ENCODE measurements at regions not wholly inside any gene's neighbourhood (a gene's known extent, or its start where the extent isn't known, plus 50 kb on each side); places are given as distances from the start of the nearest gene placed in this dataset.

DNA sequence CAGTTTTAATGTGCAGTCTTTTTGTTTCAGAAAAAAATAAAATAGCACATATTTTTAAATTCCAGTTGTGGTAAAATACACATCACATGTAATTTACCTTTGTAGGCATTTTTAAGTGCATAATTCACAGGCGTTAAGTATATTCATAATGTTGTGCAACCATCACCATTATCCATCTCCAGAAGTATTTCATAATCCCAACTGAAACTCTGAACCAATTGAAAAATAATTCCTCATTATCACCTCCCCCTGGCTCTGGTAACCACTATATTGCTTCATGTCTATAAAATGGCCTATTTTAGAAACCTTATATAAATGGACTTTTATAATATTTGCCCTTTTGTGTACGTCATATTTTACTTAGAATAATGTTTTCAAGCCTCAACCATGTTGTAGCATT is 756.5 kb upstream of the KLHL1 start:
- no peak for DNase-seq

DNA sequence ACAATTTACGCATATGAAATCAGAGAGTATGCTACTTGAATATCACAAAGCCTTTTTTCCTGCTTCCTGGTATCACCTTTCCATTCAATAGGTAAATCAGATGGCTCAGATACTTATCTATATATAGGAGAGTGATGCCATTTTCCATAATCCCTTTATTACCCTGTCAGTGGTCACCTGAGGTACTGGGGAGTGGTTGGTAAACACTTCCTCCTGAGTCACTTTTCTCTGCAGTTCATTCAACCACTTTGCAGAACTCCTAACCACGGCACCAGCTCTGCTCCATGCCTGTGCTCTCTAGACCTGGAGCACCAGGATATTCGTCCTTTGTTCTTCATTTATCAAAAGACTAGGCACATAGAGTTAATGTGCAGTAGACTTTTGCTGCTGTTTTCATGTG is 748.5 kb upstream of the KLHL1 start:
- DNase-seq: no peak

DNA sequence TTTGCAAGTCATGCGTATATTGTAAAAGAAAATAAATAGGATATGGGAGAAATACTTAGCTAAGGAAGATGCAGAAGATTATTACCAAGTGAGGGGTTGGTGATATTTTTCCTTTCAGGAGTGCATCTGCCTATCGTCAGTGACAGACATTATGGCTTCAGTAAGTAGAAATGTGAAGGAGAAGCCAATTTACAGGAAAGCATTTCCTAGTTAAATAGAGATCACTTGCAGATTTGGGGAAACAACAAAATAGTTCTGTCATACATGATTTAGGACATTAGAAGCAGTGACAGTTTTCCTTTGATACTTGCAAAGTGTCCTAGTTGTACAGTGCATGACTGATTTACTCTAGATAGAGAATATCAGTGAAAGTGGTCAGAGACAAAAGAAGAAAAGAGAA is 747.8 kb upstream of the KLHL1 start:
- DNase-seq: no peak

DNA sequence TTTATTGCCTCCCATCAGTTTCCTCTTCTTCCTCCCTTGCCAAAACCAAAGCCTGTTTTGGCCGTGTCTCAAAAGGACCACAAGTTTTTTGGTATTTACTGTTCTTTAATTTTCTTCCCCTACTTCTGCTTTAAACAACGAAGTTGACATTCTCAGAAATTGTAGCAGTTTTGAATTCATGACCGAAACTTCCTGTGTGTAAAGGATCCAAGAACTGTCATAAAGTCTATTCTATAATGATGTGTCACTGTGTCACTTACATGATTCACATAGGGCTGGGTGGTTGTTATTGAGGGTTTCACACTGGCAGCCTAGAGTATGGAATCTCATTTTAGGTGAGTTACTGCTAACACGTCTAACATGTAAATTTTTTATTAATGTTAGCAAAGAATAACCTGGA is 741.0 kb upstream of the KLHL1 start:
- DNase-seq: no peak

DNA sequence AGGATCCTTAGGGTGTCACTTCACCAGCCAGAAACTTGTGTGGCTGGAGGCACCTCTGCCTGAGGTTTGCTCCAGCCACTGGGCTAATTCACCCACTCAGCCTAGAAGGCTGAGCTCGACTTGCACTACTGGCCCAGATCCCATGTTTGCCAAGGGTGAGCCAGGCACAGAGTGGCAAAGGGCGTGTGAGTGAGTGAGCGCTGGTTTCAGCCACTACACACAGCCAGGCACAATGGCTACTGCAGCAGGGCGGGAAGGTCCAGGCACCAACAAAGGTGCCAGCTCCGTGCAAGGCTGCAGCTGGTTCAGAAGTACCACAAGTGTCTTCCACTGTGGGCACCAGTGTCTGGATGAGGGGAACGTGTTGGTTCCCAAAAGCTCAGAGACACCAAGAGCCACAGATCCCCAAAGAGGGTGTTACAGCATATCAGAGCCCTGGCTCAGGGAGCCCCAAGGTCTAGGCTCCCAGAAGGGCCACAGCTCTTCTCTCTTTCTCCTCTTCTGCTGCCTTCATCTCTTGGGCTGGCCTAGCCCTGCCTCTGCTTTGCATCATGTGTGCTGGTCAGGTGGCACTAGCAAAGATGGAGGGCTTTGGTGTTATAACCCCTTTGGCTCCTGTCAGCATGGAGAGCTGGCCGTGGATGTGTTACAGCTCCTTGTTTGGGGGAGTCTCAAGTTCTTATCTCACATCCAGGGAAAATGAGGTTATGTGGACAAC is 736.3 kb upstream of the KLHL1 start:
- DNase-seq: no peak

DNA sequence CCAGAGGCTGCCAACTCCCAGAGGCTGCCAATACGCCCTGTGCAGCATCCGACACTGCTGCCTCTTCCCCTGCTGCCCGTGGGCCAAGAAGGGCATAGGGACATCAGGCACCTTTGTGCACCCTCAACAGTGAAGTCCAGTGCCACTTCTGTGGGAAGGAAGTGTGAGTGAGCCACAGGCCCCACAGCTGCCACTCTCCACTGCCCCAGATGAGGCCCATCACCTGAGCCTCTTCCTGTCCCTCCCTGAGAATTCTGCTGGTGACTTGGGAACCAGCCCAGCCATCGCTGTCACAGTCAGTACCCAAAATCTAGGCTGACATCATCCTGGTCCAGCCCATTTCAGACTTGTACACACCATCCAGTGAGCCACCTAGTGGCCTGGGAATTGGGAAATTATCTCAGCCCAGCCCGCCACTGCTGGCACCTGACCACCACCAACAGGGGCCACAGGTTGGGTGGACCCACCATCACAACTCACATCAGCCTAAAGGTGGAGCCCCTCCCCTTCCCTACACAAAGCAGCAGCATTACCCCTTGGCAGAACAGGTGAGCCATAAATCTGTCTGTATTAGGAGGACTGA is 733.9 kb upstream of the KLHL1 start:
- no peak for DNase-seq

DNA sequence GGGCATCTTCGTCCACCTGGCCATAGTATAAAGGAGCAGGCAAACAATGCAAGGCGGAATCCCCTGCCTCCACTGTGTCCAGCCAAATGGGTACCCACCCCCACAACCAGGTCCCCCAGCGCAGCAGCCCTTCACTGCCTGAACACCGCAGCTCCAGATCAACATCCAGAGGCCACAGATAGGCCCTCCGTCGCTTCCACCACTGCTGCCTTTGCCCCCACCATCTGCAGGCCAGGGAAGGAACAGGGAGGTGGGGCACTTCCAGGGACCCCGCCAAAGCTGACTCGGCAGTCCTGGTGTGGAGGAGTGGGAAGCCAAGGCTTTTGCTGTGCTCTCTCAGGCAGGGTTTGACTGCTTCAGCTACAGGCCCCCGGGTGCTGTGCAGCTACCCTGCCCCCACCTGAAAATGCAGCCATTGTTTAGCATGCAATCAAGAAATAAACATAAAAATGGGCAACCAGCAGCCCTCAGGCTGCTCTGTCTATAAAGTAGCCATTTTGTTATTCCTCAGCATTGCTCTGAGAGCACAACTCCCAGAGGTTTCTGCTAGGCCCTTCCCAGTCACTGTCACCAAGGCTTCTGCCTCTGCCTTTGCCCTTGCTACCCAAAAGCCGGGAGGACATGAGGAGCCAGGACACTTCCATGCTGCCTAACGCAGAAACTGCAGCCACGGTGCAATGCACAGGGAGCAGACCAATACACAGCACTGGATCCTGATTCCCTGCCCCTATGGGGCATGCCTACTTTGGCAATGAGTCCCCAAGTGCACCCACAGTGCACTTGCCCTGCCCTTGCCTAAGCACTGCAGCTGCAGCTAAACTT is 733.2 kb upstream of the KLHL1 start:
- no peak for DNase-seq

DNA sequence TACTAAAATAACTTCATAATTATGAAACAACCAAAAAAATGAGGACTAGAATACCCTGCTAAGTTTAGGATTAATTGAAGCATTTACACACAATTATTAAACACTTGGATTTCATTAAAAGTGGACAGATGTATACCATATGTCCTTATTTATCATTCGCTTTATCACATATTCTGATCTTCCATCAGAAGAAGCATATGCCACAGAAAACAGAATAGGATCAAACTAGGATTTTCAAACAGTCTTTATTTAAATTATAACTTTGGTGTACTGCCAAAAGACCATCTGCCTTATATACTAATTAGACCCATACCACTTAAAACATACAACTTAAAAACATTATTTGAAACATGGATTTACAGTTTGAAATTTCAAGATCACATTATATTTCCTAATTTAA is 727.1 kb upstream of the KLHL1 start:
- no peak for DNase-seq

DNA sequence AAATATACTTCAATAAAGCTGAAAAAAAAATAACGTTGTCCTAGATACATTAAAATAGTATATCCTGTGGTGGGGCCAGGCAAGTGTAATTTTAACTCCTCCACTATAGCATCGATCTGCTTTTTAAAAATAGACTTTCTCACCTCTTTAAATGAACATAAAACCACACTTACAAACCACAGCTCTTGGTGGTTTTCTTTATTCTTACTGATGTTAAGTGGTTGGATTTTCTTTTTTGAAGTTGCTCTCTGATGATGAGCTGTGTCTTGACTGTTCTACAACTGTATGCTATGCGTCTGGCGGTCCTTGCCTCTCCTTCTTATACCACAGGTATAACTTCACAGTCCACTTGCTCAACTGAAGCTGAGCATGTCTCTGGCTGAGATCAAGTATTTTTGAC is 721.5 kb upstream of the KLHL1 start:
- DNase-seq: no peak

DNA sequence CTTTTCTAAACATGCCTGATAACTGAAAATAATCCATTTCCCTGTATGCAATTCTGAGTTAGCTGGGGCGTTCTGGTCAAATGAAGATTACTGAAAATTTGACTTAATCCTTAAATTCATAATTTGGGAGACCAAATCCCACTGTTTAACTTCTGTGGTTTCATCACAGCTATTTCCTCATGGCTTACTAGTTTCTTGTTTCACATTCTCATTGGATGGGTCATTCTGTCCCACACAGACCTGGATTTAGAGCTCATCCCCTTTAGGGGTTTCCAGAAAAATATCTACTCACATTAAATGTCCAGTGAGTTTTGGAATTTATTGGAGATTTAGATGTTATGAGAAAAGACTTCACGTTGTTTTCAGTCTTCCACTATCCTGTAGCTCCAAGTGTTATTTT is 709.3 kb upstream of the KLHL1 start:
- DNase-seq: no peak

DNA sequence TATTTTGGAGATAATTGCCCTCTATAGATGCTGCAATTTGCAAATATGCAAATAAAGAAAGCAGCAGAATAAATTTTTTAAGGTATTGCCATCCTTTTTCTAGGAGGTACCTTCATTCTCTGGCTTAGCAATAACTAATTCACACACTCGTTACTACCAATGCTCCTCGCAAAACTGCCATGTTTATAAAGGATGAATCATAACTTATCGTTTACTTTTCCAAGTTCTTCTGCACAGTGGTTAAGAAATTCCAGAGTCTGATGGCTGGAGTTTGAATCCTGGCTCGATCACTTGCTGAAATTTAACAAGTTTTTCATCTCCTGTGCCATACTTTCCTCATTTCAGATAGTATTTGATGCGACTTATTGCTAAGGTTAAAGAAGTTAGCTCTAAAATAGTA is 708.6 kb upstream of the KLHL1 start:
- no peak for DNase-seq

DNA sequence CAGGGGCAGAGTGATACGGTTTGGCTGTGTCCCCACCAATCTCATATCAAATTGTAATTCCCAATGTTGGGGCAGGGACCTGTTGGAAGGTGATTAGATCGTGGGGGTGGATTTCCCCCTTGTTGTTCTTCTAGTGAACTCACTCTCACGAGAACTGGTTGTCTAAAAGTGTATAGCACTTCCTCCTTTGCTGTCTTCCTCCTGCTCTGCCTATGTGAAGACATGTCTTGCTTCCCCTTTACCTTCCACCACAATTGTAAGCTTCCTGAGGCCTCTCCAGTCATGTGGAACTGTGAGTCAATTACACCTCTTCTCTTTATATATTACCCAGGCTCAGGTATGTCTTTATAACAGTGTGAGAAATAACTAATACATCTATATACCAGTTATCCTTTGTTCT is 706.4 kb upstream of the KLHL1 start:
- DNase-seq: no peak

DNA sequence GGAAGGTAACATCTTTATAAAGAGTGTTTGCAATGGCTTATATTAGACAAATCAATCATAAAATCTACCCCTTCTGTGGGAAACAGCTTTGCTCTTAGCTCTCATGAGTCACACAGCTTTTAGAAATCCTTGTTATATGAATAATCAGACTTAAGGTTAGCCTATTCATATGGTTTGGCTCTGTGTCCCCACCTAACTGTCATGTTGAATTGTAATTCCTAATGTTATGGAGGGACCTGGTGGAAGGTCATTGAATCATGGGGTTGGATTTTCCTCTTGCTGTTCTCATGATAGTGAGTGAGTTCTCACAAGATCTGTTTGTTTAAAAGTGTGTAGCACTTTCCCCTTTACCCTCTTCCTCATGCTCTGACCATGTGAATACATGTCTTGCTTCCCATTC is 704.2 kb upstream of the KLHL1 start:
- no peak for DNase-seq

DNA sequence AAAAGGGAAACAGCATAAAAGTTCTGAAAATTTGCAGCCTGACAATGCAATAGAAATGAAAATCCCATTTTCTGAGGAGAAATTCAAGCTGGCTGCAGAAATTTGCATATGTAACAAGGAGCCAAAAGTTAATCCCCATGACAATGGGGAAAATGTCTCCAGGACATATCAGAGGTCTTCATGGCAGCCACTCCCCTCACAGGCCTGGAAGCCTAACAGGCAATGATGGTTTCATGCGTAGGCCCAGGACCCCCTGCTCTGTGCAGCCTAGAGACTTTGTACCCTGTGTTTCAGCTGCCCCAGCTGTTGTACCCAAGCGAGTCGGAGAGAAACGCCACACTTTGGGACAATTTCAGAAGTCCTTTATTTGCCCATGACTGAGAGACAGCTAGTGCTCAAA is 701.3 kb upstream of the KLHL1 start:
- no peak for DNase-seq

DNA sequence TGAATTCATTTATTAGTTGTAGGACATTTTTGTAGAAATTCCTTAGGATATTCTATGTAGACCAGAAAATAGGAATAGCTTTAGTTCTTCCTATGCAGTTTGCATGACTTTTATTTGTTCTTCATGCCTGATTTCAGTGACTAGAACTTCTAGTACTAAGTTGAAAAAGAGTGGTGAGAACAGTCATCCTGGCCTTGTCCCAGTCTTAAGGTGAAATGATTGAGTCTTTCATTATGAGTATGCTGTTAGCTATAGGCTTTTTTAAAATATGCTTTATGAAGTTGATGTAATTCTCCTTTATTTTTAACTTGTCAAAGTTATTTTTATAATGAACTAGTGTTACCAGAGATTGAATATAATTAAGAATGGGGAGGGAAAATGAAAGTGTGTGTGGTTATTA is 690.1 kb upstream of the KLHL1 start:
- DNase-seq: no peak

DNA sequence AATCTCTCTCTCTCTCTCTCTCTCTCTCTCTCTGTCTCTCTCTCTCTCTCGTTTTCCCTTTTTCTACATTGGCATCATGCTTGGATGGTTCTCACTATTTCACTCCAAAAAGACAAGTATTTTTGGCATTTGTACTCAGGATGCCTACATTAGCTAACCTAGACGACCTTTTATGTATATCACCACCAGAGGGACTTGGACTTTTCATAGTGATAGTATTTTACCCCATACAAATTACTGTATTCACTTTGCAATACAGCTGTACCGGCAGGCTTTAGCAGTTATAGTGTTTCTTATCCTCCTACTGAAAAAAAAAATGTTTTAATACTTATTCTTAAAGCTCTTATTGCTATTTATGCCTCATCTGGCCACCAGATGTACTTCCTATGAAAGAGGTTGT is 687.2 kb upstream of the KLHL1 start:
- DNase-seq: no peak

DNA sequence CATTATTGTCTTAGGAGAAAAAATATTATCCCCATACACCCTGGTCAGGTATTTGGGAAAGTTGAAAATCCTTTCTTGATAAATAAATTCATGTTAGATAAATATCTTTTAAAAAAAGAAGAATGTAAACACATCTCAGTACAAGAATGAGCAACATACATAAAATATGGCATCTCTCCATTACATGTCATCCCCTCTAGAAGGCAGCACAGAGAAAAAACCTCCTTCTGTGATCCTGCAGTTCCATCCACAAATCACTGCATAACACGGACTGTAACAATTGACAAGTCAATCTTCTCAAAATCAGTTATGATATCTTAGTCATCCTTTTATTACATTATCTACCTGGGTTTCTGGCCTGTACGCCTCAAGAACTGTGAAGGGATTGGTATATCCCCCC is 683.9 kb upstream of the KLHL1 start:
- DNase-seq: no peak

DNA sequence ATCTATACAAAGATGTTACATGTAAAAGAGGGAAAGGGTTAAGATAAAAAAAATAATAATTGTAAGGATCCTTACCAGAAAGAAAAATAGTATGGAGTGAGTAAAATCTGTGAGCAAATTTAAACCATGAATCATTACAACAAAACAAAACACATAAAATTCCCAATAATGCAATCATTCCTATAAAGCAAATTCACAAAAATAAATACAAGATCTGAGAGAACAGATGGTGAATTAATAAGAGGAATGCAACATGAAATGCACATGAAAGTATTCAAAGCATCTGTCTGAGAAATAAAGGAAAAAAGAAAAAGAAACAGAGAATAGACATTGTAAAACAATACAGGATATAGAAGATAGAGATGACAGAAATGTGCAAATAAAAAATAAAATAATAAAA is 681.5 kb upstream of the KLHL1 start:
- no peak for DNase-seq

DNA sequence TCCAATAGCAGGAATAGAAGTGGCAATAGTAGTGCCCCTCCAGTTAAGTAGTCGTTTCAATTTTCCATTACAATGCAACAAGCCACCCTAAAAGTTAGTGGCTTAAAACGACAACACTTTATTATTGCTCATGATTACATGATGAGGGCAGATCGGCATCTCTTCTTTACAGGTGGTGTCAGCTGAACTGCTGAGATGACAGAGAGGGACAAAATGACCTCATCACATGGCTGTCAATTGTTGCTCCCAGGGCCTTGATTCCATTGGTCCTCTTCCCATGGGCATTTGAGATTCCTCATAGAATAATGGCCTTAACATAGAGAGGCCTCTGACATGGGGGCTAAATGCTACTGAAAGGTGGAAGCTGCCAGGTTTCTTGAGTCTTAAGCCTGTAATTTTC is 679.8 kb upstream of the KLHL1 start:
- DNase-seq: peak; percentile 3

DNA sequence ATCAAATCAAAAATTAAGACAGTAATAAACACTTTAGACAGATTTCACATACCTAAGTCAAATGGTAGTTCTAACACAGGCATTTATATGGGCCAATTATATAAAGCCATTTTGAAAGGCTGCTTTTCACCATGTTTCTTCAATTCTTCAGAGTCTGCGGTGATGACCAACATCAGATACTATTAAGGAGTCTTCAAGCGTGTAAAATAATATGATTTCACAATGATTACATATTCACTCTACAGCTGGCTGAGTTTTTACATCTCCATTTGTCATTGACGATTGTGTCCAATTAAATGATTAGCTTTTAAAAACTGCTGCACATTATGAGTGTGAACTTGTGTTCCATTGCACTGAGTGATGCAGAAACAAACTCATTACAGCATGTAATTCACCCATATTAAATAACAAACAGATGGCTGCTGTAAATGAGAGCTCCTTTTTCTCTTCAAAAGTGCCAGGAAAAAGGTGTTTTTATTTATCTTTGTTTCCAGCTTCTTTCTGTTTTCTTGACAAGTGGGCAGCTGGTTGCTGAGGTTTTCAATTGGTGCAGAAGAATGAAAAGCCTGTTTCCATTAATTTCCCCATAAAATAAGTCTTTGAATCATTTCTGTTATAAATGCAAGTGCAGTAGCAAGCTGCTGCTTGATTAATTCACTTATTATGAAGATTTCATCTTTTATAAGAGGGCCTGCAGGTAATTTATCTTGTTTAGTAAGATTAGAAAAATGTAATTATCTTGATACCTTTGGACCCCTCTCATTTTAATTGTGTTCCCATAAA is 676.1 kb upstream of the KLHL1 start:
- no peak for DNase-seq

DNA sequence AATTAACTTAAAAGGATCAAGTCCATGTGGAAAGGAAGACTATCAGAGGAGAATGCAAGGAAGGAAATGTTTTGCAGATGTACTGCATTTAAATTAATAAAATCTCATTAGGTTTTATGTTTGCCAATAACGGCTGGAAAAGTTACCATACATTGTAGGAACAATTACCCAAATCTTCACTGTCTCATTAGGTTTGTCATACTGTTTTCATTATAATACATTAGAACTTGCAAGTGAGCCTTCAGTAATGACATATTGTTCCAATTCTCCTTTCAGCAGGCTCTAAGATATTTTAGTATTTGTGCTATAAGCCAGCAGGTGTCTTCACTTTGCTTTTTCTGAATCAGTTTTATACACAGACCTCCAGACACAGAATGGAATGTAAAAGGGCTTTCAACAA is 661.6 kb upstream of the KLHL1 start:
- no peak for DNase-seq

DNA sequence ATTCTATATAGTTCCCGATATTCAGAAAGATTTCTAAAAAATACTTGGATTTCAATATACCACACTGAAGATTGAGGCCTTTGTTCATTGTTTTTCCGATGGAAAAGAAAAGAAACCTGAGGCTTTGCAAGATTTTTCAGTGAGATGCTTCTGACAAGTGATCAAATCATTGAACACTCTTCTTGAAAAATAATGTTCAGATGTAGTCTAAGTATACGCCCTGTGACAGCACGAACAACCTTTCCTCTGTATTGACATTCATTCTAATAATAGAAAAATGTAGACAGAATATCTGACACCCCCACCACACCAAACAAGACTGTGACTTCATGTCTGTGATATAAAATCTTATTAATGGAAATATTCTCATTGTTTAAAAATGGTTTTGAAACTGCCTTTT is 650.7 kb upstream of the KLHL1 start:
- DNase-seq: no peak

DNA sequence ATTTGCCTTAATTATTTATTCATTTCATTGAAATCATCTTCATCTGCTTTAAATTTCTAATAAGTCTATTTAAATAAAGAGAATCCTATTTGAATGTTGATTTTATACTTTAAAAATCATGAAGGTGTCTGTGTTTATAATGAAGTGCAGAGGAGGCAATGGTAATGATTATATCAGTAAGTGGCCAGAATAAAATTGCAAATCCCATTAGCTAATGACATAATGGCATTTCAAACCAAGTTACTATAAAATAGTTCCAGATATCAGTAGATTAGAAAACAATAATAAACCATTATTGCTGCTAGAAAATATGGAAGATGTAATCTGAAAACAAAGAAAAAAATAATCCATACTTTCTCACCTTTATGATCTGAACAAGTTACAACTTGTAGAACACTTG is 647.8 kb upstream of the KLHL1 start:
- no peak for DNase-seq

DNA sequence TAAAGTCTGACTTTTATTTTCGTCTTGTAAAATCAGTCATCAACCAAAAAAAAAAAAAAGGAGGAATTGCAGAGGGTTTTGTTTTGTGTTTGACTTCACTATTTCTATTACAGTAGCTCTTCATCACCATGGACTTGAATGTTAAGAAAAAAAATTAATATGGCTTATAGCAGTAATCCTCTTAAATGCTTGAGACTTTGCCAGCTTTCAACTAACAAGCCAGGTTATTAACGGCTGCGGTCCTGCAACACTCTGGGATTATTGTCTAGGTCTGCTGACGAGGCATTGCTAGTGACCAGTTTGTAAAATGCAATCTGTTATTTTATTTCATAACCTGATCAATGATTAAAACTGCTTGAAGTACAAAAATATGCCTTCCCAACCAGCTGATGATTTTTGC is 647.2 kb upstream of the KLHL1 start:
- no peak for DNase-seq

Measured in COR-L47 (cell line).